ENCODE measurements at regions not wholly inside any gene's neighbourhood (a gene's known extent, or its start where the extent isn't known, plus 50 kb on each side); places are given as distances from the start of the nearest gene placed in this dataset.
A peak's percentile ranks its signal among the peaks of the same experiment; 100 is the strongest.

- DNase-seq (ENCODE audit: low spot score) = no peak
These were observed 155.8 kb downstream of the GPAM start for GRCh38 chr10:112027731-112028280.

GRCh38 chr10:112030431-112030830, 153.1 kb downstream of the GPAM start:
- no peak for DNase-seq (ENCODE audit: low spot score)

DNA sequence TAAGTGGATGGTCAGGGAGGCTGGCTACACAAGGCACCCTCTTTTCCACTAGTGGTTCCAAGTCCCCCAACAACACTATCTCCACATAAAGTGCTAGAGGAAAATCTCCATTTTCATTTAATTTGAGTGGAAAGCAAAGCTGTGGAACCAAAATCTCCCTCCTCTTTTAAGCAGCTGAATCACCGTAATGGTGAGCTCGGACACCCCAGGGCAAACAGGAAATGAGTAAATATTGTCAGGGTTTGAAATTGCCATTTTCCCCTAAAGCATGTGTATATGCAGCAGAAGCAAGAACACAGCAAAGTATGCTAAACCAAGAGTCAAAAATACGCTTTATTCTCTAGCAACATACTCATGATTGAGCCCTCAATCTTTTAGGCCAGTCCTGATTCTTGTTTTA, 143.7 kb downstream of the GPAM start:
- DNase-seq (ENCODE audit: low spot score) = no peak

DNA sequence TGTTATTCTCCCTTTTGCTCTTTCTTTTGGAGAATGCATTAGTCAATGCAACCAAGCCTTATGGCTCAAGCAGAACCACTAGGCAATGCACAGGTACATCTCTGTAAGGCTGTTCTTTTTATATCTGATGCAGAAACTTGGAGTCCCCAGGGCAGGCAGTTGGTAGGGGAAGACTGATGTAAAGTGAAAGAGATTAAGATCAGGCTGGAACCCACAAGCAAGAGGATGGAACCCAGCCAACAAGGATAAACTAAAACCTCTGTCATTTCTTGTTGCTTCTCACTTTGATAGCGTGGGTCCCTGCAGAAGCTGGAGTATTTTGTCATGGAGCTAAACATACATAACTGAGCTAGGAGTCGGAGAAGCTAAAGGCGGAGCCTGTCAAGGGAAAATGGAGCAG, 142.9 kb downstream of the GPAM start:
- DNase-seq (ENCODE audit: low spot score) = no peak

DNA sequence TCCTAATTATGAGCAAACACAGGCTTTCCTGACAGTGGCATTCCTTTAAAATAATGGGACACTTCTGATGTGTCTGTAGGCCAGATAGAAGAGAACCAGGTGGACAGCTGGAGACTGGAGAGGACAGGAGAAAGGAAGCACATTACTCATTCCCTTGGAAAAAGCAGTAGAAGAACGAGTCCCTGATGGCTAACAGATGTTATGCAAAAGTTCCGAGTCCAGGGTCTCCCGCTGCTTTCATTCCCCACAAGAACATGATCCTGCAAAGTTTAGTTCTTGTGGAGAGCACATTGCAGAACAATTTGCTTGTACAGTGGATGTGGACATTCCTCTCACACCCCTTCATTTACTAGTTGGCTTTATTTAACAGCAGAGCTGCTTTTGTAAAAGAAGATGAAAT, 137.6 kb downstream of the GPAM start:
- DNase-seq (ENCODE audit: low spot score) = no peak

DNA sequence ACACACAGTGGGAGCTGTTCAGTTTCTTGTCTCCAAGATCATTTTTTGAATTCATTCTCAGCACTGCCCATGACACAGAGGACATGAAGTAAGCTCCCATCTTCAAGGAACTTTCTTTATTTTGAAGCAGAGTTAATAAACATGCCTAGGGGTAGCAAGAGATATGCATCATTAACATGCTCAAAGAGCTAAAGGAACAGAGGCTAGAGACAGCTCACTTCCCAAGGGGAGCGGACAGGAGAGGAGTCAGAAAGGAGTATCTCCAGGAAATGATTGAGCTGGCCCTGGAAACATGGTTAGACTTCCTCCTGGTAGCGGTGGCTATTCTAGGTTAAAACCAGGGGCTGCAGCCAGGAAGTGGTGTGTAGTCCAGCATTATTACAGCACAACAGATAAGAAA, 135.9 kb downstream of the GPAM start:
- no peak for DNase-seq (ENCODE audit: low spot score)

- DNase-seq (ENCODE audit: low spot score) = no peak
These were observed 131.4 kb downstream of the GPAM start for GRCh38 chr10:112052166-112052565.

DNA sequence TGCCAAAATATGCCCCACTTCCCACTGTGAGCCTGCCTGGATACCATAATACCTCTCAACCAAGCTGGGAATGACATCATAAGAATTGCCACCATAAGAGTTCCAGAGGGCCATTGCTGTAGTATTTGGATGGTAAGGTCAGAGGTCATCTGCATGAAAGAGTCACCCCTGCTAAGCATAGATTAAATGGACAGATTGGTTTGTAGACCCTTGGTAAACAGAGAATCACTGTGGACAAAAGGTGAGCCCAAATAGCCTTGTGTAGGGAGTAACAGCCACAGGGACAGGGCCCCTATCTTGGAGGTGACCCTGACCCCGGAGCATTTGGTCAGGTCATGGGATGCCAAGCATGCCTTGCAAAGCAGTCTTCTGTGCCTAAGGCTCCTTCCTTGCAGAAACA, 129.7 kb downstream of the GPAM start:
- no peak for DNase-seq (ENCODE audit: low spot score)

DNA sequence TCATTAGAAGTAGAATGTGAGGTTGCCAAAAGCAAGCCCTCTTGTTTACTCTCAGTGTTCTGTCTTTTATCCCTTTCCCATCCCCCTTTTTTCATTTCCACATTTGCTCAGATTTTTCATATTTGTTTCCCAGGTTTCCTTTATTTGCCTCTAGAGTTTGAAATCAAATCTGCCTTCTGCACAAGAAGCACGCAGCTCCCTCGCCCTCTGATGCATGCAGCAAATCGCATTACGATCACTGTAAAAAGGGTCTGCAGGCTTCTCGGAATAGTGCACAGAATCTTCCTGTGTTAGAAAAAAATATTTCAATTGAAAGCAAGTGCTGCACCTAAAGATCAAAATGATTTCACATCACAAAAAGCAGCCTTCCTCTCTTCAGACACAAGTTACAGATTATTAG, 129.0 kb downstream of the GPAM start:
- DNase-seq (ENCODE audit: low spot score) = peak; percentile 13

GRCh38 chr10:112057072-112057471, 126.5 kb downstream of the GPAM start:
- DNase-seq (ENCODE audit: low spot score) = no peak

- no peak for DNase-seq (ENCODE audit: low spot score)
These were observed 124.3 kb downstream of the GPAM start for GRCh38 chr10:112059220-112059619.

DNA sequence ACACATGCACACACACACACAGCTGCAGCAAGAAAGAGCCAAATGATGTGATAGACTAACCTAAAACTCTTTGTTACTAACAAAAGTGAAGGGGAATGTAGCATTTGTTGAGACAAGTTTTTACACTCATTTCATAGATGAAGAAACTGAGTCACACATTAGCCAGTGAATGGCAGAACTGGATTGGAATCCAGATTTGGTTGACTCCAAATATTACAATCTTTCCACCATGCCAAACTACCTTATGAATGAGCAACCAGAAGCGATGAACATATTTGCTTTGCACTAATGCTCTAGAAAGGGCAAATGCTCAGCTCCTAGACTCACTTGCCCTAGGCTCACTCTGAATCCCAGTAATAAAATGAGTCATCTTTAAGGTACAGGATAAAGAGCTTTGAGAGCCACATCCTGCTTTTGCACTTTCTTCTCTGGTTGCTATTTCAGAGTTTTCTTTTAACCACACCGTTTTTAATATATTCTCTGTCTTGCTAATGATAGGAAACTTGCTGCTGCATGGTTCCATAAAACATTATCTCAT, 111.9 kb downstream of the GPAM start:
- DNase-seq (ENCODE audit: low spot score) = no peak

- no peak for DNase-seq (ENCODE audit: low spot score)
These were observed 105.6 kb downstream of the GPAM start for GRCh38 chr10:112078003-112078402.

GRCh38 chr10:112080231-112080630, 103.3 kb downstream of the GPAM start:
- no peak for DNase-seq (ENCODE audit: low spot score)

- DNase-seq (ENCODE audit: low spot score) = no peak
These were observed 101.4 kb downstream of the GPAM start for GRCh38 chr10:112082120-112082519.

DNA sequence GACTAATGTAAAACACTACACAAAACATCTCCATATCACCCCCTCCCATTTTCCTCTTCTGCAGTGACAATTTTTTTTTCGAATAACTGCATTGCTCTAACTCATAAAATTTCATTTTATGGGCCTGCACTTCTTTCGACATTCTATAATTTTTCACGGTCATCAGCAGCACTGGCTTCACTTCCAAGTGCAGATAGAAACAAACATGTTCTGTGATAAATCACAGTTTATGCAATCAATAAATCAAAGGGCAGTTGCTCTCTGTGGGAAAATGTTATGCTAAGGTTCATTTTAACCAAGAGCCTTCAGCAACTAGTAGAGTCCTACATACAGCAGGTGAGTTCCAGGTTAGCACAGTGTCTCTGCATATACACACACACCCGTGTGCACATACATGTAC, 100.1 kb downstream of the GPAM start:
- DNase-seq (ENCODE audit: low spot score) = no peak

DNA sequence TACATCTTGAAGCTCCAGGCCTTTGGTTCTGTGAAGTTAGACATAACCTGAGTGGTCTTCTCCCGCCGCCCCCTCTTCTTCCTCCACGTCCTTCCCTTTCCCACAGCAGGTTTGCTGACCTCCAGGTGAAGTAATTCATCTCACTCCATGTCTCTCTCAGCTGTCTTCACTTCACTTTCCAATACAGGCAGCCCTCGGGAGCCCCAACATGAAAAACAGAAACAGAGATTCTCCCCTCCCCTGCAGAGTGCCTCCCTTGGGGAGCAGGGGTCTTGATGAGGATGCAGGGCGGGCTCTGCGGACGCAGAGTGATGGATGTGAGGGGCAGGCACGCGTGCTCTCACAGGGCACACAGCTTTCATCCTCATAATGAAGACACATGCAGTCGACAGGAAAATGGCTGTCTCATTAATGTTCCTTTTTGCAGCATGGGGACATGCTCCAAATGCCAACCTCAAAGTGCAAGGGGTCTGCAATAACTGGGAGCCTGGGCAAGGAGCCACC, 95.6 kb downstream of the GPAM start:
- DNase-seq (ENCODE audit: low spot score) = peak; percentile 37

- DNase-seq (ENCODE audit: low spot score) = no peak
These were observed 91.9 kb downstream of the GPAM start for GRCh38 chr10:112091703-112092102.

GRCh38 chr10:112092519-112092918, 91.0 kb downstream of the GPAM start:
- DNase-seq (ENCODE audit: low spot score) = peak; percentile 25

DNA sequence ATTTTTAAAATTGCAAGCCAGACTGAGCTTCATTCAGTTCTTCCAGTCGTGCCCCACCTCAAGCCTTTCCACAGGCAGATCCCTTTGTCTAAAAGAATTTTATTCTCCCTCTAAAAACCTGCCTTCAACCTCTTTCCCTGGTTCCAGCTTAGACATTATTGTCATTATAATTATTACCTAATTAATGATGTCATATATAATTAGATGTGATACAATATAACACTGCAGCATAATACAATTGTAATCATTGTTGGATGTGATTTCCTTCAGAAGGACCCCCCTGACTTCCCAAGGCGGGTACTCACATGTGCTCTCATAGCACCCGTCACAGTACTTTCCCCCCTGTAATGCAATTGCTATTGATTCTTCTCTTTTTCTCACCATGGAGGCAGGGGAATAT, 88.6 kb downstream of the GPAM start:
- DNase-seq (ENCODE audit: low spot score) = no peak

- DNase-seq (ENCODE audit: low spot score) = no peak
These were observed 87.8 kb downstream of the GPAM start for GRCh38 chr10:112095731-112096130.

- no peak for DNase-seq (ENCODE audit: low spot score)
These were observed 84.9 kb downstream of the GPAM start for GRCh38 chr10:112098682-112099081.
